GM19023 (cell line): ENCODE measurements at regions not wholly inside any gene's neighbourhood (a gene's known extent, or its start where the extent isn't known, plus 50 kb on each side); places are given as distances from the start of the nearest gene placed in this dataset.
"Not testable (repeated sequence)": the region's sequence is repeated elsewhere in the genome, so short reads cannot be mapped to it uniquely, and the experiment has no call there.

Experiments used
- ATAC-seq: cut with Tn5 transposase; IDR thresholded peaks from one replicate; pipeline ENCODE4 v1.9.1; 2021; ENCODE audit warnings: mild to moderate bottlenecking, moderate library complexity; ENCODE audit not compliant: unreplicated experiment

GRCh38 chr16:13611596-13611995 lies 308.4 kb upstream of the ERCC4 start:
- no peak for ATAC-seq

- no peak for ATAC-seq
These were observed 307.3 kb upstream of the ERCC4 start for GRCh38 chr16:13612623-13613022.

GRCh38 chr16:13613165-13613564 lies 306.8 kb upstream of the ERCC4 start:
- no peak for ATAC-seq

- ATAC-seq: no peak
These were observed 298.3 kb upstream of the ERCC4 start for GRCh38 chr16:13621639-13622038.

DNA sequence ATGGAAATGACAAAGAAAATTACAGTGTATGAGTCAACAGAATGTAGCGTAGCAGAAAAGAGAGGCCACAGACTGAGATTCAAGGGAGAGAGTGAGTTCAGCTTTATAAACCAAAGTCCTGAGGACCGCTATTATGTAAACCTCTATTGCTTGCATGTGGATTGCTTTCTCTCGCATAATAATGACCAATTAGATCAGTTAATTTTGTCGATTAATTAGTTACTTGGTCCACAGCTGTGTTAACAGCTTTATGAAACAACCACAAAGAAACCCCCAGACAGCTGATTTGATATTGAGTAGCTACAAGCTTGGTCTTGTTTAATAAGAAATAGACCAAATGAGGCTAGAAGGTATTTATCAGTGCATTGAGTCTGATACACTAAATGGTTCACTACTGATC lies 291.8 kb upstream of the ERCC4 start:
- ATAC-seq: no peak

DNA sequence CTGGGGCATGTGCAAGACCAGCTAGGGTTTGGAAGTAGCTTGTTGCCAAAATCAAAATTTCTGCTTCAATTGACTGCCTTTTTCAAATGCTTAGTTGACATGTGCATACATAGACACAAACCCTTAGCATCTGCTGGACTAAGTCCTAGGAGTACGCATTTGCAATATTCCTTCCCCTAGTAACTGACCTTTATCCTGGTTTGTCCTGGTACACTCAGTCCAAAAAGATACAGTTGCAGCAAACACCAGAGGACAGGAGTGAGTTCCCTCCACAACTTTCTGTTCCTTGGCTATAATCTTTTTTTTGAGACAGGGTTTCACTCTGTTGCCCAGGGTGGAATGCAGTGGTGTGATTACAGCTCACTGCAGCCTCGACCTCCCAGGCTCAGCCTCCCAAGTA lies 290.2 kb upstream of the ERCC4 start:
- ATAC-seq: no peak

GRCh38 chr16:13630374-13630773 lies 289.6 kb upstream of the ERCC4 start:
- no peak for ATAC-seq

- no peak for ATAC-seq
These were observed 288.7 kb upstream of the ERCC4 start for GRCh38 chr16:13631213-13631767.

DNA sequence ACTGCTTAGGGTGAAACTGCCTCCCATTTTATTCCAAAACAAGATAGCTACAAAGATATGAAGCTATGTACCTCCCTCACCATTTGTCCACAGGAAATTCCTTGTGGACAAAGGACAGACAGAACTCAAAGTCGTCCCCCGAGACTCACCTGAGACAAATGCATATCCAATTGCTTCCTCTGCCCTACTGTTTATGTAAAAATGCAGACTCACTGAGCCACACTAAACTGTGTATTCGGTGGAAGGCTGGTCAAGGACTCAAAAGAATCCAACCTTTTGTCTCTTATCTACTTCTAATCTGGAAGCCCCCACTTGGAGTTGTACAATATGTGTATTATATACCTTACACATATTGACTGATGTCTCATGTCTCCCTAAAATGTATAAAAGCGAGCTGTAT lies 288.0 kb upstream of the ERCC4 start:
- ATAC-seq: no peak

- ATAC-seq: not testable (repeated sequence)
These were observed 287.4 kb upstream of the ERCC4 start for GRCh38 chr16:13632504-13632903.

DNA sequence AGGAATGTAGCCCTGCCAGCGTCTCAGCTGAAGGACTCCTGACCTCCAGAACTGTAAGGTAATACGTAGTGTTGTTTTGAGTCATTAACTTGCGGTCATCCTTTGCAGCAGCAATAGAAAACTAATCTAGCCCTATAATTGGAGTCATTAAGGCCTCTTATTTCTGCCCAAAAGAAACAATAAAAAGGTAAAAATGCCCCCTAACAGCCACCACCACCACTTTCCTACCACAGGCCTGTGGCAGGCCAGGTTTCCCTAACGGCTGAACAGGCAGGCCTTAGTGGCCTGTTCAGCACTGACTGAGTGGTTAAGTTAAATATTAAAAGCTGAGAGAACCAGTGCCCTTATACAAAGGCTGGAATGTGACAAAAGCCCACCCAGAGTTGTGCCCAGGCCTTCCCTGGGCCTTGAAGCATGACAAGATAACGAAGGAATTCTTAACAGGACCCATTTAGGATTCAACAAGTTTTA lies 286.5 kb upstream of the ERCC4 start:
- ATAC-seq: no peak

- ATAC-seq: no peak
These were observed 285.7 kb upstream of the ERCC4 start for GRCh38 chr16:13634253-13634652.

DNA sequence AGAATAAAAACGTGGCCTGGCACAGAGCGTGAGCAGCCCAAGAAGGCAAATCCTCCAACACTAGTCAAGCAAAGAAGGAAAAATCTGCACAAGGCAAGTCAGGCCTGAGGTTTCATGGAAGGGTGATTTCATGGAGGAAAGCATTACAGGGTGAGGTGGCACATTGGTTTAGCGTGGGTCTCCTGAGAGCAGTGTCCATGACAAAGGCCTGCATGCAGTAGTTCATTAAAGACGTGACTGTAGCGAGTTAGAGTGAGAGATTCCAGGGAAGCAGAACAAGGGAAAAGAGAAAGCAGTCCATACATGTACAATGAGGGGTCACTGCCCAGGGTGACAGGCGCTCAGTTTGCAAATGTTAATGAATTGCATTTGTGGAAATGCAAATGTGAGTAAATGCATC lies 285.0 kb upstream of the ERCC4 start:
- ATAC-seq: no peak

DNA sequence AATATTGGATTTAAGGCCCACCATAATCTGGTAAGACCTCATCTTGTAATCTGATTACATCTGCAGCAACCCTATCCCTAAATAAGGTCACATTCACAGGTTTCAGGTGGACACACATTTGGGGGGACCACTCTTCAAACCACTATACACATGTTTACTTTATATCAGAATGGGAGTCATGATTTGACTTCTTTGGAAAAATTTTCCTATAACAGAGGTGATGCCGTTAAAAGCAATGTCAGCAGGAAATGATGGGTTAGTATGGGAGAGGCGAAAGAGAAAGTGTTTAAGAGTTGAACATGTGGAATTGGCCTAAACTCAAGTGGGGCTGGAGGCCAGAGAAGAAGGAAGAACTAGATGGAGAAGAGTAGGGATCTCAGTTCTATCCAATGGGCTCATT lies 281.7 kb upstream of the ERCC4 start:
- ATAC-seq: no peak

- ATAC-seq: no peak
These were observed 276.5 kb upstream of the ERCC4 start for GRCh38 chr16:13643412-13643811.

DNA sequence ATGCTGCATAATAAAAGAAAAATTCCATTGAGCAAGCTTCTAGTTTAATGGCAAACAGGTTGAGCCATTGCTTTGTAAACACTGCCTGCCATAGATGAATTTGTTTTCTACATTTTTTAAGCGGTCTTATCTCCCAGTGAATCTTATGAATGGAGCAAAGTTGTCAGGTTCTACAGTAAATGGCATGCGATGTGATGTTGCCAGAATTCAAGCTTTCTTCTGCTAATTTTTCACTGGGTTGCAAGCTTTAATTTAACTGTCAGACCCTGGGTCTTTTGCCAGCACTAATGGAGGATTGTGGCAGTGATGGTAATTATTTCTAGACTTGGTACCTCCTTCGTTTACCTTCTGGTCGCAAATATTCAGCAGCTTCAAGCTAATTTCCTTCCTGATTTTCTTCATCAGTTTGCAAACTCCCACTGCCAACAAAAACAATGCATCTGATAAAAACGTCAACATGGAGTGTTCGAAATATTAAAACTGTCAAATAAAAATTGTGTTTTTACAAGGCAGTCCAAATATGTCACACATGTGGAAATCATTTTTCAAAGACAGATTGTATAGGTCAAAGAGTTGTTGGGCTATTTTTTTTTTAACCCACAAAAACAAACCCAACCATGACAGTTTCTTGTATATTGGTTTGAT lies 274.2 kb upstream of the ERCC4 start:
- ATAC-seq: no peak

- ATAC-seq: no peak
These were observed 259.1 kb upstream of the ERCC4 start for GRCh38 chr16:13660807-13661206.

DNA sequence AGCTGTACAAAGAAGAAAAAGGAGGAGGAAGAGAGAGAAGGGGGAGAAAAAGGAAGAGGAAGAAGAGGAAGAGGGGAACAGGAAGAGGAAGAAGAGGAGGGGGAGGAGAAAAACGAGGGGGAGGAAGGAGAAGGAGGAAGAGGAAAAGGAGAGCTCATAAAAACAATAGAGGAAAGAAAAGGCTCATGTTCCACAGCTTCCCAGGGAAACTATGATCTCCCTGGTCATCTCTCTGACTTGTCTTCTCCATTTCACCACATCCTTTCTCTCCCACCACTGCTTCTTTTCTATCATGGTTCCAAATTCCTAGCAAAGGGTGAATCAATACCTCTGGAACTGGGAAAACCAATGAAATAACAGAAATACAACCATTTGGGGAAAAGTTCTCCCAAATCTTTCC lies 254.1 kb upstream of the ERCC4 start:
- ATAC-seq: no peak

- ATAC-seq: no peak
These were observed 247.8 kb upstream of the ERCC4 start for GRCh38 chr16:13672196-13672595.

DNA sequence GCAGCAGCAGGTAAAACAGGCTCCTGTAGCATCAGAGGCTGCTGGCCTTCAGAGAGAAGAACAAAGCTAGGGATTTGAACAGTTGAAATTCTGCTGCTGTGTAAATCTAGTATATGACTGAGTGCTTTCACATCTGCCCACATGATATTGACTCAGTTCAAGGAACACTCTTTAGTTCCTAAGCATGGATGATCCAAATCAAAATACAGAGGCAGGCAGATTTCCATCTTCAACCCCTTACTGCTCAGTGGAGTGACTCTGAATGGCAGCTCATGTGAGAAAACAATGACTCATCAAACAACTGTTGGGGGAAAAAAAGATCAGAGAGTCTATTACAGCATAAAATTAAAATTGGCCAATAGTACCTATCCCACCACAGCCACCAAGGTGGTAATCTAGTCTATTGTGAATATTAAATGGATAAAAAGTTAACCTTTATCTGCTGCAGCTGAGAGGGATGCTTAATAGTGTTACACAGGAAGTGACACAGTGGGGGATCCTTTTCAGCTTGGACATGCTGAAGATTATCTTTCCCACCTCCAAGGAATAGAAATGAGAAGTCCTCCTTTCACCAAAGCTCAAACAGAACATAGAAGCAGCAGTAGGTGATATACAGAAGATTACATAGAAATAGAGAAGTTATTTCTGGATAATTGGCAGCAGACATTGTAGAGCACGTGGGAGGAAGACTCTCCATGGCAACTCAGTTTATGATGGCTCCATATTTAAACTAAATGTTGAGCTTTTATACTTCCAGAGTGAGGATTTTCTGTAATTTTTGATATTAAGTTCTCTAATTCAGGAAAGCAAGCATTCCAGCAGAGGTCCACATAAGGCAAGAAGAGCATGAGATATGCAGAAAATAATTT lies 239.7 kb upstream of the ERCC4 start:
- no peak for ATAC-seq

- no peak for ATAC-seq
These were observed 235.0 kb upstream of the ERCC4 start for GRCh38 chr16:13684819-13685563.
